GM12878 (cell line): ENCODE measurements at regions not wholly inside any gene's neighbourhood (a gene's known extent, or its start where the extent isn't known, plus 50 kb on each side); places are given as distances from the start of the nearest gene placed in this dataset.

ENCODE experiments used
- CEBPZ ChIP-seq: fragments of 150-350 bp; IDR thresholded peaks from 2 replicates; pipeline ENCODE4 v1.6.1; 2016; ENCODE audit warnings: low read depth, low read length
- ELK1 ChIP-seq: IDR thresholded peaks from 2 replicates; pipeline ENCODE4 v1.6.1; 2012; ENCODE audit warnings: low read depth, low read length, improper control_type of control experiment
- ESRRA ChIP-seq: IDR thresholded peaks from 2 replicates; pipeline ENCODE4 v1.6.1; 2012; ENCODE audit warnings: mild to moderate bottlenecking, low read length, improper control_type of control experiment
- EZH2 ChIP-seq: IDR thresholded peaks from 2 replicates; pipeline ENCODE4 v1.6.1; 2012; ENCODE audit warnings: low read depth, mild to moderate bottlenecking, control low read depth, inconsistent platforms, low read length, borderline replicate concordance; ENCODE audit not compliant: control insufficient read depth
- FOXK2 ChIP-seq: fragments of 450-650 bp; IDR thresholded peaks from 2 replicates; pipeline ENCODE4 v1.6.1; 2017; ENCODE audit warnings: mild to moderate bottlenecking, moderate library complexity
- MAX ChIP-seq: IDR thresholded peaks from 2 replicates; pipeline ENCODE4 v1.6.1; 2012; ENCODE audit warnings: low read depth, low read length, improper control_type of control experiment
- POLR2AphosphoS5 ChIP-seq: IDR thresholded peaks from 2 replicates; pipeline ENCODE4 v1.6.1; 2011; ENCODE audit warnings: mild to moderate bottlenecking, low read length, inconsistent platforms
- REST ChIP-seq: IDR thresholded peaks from 2 replicates; pipeline ENCODE4 v1.6.1; 2012; ENCODE audit warnings: mild to moderate bottlenecking, low read depth, low read length
- SRF ChIP-seq, 2 experiments: IDR thresholded peaks; 2 replicates each; pipeline ENCODE4 v1.6.1; 2011; ENCODE audit warnings: low read depth in 2 of 2, low read length in 2 of 2, mild to moderate bottlenecking in 1 of 2, moderate library complexity in 1 of 2
- ZBED1 ChIP-seq: IDR thresholded peaks from 2 replicates; pipeline ENCODE4 v1.6.1; 2016; ENCODE audit warnings: borderline replicate concordance

GRCh38 chr5:13378091-13378490 is 566.4 kb downstream of the DNAH5 start:
- TF ChIP-seq ESRRA = no peak
- no peak for TF ChIP-seq ELK1
- no peak for TF ChIP-seq POLR2AphosphoS5
- TF ChIP-seq REST = no peak
- no peak for TF ChIP-seq ZBED1
- TF ChIP-seq EZH2 = no peak
- TF ChIP-seq FOXK2 = no peak
- no peak for TF ChIP-seq SRF (IDR thresholded peaks at IDR 0.05; ENCODE audit: low read depth in 2 of 2, low read length in 2 of 2)
- TF ChIP-seq MAX = no peak
- no peak for TF ChIP-seq CEBPZ
